ENCODE measurements at regions not wholly inside any gene's neighbourhood (a gene's known extent, or its start where the extent isn't known, plus 50 kb on each side); places are given as distances from the start of the nearest gene placed in this dataset.
"Not testable (repeated sequence)": the region's sequence is repeated elsewhere in the genome, so short reads cannot be mapped to it uniquely, and the experiment has no call there.

DNA sequence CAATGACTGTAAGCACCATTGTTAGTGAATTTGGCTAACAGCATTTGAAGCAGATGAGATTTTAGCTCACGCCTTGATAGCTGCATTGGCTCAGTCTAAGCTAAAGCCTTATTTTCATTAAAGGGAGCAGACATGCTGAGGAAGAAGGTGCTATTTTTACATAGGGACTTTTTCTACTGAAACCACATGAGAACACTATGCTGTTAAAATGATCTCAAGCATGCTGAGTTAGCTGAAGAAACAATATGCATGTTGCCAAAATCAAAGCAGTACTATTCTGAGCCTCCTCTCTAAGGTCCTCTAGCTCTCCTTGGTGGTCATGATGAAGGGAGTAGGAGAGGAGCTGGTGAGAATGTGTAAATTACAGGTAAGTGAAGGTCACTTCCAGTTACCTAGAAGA lies 134.4 kb upstream of the JADE1 start:
- DNase-seq (ENCODE audit: low spot score) (no peak), ATAC-seq (ENCODE audit: low read depth) (no peak)
- Histone ChIP-seq H3K27me3 (ENCODE audit: insufficient read depth, poor library complexity, severe bottlenecking) (no peaks in the 10 kb centered on the region), H3K4me3 (ENCODE audit: severe bottlenecking) (no peak overlapping the region), H3K4me1 (ENCODE audit: insufficient read depth, poor library complexity, severe bottlenecking) (no peaks in the 10 kb centered on the region), H3K9me3 (ENCODE audit: severe bottlenecking) (no peaks in the 10 kb centered on the region), H3K36me3 (ENCODE audit: low read depth) (no peaks in the 10 kb centered on the region), H3K27ac (ENCODE audit: poor library complexity, severe bottlenecking) (no peak overlapping the region)
- TF ChIP-seq, protein P1, sequence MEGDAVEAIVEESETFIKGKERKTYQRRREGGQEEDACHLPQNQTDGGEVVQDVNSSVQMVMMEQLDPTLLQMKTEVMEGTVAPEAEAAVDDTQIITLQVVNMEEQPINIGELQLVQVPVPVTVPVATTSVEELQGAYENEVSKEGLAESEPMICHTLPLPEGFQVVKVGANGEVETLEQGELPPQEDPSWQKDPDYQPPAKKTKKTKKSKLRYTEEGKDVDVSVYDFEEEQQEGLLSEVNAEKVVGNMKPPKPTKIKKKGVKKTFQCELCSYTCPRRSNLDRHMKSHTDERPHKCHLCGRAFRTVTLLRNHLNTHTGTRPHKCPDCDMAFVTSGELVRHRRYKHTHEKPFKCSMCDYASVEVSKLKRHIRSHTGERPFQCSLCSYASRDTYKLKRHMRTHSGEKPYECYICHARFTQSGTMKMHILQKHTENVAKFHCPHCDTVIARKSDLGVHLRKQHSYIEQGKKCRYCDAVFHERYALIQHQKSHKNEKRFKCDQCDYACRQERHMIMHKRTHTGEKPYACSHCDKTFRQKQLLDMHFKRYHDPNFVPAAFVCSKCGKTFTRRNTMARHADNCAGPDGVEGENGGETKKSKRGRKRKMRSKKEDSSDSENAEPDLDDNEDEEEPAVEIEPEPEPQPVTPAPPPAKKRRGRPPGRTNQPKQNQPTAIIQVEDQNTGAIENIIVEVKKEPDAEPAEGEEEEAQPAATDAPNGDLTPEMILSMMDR (IDR thresholded peaks at IDR 0.05; ENCODE audit: poor library complexity, severe bottlenecking), result no peak

DNA sequence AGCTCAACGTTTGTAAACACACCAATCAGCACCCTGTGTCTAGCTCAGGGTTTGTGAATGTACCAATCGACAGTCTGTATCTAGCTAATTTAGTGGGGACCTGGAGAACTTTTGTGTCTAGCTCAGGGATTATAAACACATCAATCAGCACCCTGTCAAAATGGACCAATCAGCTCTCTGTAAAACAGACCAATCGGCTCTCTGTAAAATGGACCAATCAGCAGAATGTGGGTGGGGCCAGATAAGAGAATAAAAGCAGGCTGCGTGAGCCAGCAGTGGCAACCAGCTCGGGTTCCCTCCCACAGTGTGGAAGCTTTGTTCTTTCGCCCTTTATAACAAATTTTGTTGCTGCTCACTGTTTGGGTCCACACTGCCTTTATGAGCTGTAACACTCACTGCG lies 136.3 kb upstream of the JADE1 start:
- not testable (repeated sequence) for H3K4me1 ChIP-seq (ENCODE audit: insufficient read depth, poor library complexity, severe bottlenecking); H3K9me3 ChIP-seq (ENCODE audit: severe bottlenecking); DNase-seq (ENCODE audit: low spot score); H3K27me3 ChIP-seq (ENCODE audit: insufficient read depth, poor library complexity, severe bottlenecking); ATAC-seq (ENCODE audit: low read depth); H3K36me3 ChIP-seq (ENCODE audit: low read depth); H3K27ac ChIP-seq (ENCODE audit: poor library complexity, severe bottlenecking); H3K4me3 ChIP-seq (ENCODE audit: severe bottlenecking)

DNA sequence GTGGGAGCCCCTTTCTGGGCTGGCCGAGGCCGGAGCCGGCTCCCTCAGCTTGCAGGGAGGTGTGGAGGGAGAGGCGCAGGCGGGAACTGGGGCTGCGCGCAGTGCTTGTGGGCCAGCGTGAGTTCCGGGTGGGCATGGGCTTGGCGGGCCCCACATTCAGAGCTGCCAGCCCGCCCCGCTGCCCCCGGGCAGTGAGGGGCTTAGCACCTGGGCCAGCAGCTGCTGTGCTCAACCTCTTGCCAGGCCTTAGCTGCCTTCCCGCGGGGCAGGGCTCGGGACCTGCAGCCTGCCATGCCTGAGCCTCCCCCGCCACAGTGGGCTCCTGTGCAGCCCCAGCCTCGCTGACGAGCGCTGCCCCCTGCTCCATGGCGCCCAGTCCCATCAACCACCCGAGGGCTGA lies 136.9 kb upstream of the JADE1 start:
- not testable (repeated sequence) for DNase-seq (ENCODE audit: low spot score); H3K27me3 ChIP-seq (ENCODE audit: insufficient read depth, poor library complexity, severe bottlenecking); H3K36me3 ChIP-seq (ENCODE audit: low read depth); H3K27ac ChIP-seq (ENCODE audit: poor library complexity, severe bottlenecking); H3K4me3 ChIP-seq (ENCODE audit: severe bottlenecking); H3K4me1 ChIP-seq (ENCODE audit: insufficient read depth, poor library complexity, severe bottlenecking); ATAC-seq (ENCODE audit: low read depth); H3K9me3 ChIP-seq (ENCODE audit: severe bottlenecking)

DNA sequence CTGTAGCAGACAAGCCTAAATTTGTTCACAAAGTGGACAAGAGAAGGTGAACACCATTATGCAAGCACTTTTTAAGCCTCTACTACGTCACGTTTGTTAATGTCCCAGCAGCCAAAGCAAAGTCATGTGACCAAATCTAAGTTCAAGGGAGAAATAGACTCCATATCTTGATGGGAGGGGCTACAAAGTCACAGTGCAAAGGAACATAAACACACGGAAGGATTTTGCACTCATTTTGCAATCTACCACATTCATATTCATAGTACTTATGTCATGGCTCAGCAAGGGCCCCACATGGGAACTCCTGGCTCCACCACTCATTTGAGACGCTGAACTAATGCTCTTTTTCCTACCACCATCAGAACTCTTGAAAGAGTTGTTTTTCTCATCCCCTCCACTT lies 139.0 kb upstream of the JADE1 start:
- H3K4me3 ChIP-seq (ENCODE audit: severe bottlenecking), result no peak overlapping the region
- H3K9me3 ChIP-seq (ENCODE audit: severe bottlenecking), result no peaks in the 10 kb centered on the region
- no peaks in the 10 kb centered on the region for H3K27me3 ChIP-seq (ENCODE audit: insufficient read depth, poor library complexity, severe bottlenecking)
- TF ChIP-seq, protein P1 (IDR thresholded peaks at IDR 0.05; ENCODE audit: poor library complexity, severe bottlenecking), result no peak
- ATAC-seq (ENCODE audit: low read depth) (no peak), DNase-seq (ENCODE audit: low spot score) (no peak)
- H3K27ac ChIP-seq (ENCODE audit: poor library complexity, severe bottlenecking), result no peak overlapping the region
- no peaks in the 10 kb centered on the region for H3K36me3 ChIP-seq (ENCODE audit: low read depth)
- H3K4me1 ChIP-seq (ENCODE audit: insufficient read depth, poor library complexity, severe bottlenecking), result no peaks in the 10 kb centered on the region

DNA sequence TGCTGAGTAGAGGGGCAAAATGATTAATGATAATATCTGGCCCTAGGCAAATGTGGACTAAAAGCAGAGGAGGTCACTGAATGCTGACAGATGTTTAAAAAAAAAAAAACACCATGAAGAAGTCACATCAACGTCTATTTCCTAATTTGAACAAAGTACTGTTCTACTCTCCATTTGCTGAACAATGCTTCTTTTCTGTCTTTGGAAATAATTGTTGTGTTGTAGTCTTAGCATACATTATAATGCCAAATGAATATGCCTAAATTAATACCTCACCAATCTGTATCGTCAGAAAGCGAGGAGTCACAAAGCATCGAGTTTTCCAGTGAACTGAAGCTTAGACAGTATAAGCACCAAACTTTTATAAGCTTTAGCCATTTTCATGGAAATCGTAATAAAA lies 140.9 kb upstream of the JADE1 start:
- ATAC-seq (ENCODE audit: low read depth) (no peak), DNase-seq (ENCODE audit: low spot score) (no peak)
- no peaks in the 10 kb centered on the region for H3K4me1 ChIP-seq (ENCODE audit: insufficient read depth, poor library complexity, severe bottlenecking)
- TF ChIP-seq, protein P1 (IDR thresholded peaks at IDR 0.05; ENCODE audit: poor library complexity, severe bottlenecking), result no peak
- no peaks in the 10 kb centered on the region for H3K27me3 ChIP-seq (ENCODE audit: insufficient read depth, poor library complexity, severe bottlenecking)
- no peak overlapping the region for H3K27ac ChIP-seq (ENCODE audit: poor library complexity, severe bottlenecking)
- H3K4me3 ChIP-seq (ENCODE audit: severe bottlenecking), result no peak overlapping the region
- no peaks in the 10 kb centered on the region for H3K9me3 ChIP-seq (ENCODE audit: severe bottlenecking)
- no peaks in the 10 kb centered on the region for H3K36me3 ChIP-seq (ENCODE audit: low read depth)

DNA sequence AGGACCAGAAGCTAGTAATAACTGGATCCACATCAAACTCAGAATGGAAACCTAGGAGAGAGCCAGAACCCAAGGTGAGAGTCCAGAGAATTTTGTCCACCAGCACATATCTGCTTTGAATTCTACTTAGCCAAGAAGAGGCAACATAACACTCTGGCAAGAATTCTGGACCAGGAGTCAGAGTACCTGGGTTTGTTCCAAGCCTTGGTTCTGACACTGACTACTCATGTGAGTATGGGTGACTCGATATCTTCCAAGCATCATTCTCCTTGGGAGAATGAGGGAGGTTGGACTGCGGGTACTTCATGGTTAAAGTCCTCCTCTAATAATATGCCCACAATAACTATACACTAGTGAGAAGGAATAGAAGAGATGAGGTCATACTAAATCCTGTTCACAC lies 144.0 kb upstream of the JADE1 start:
- TF ChIP-seq, protein P1 (IDR thresholded peaks at IDR 0.05; ENCODE audit: poor library complexity, severe bottlenecking), result no peak
- no peaks in the 10 kb centered on the region for H3K4me1 ChIP-seq (ENCODE audit: insufficient read depth, poor library complexity, severe bottlenecking)
- no peak overlapping the region for H3K4me3 ChIP-seq (ENCODE audit: severe bottlenecking)
- no peaks in the 10 kb centered on the region for H3K36me3 ChIP-seq (ENCODE audit: low read depth)
- ATAC-seq (ENCODE audit: low read depth), result no peak
- H3K9me3 ChIP-seq (ENCODE audit: severe bottlenecking), result no peaks in the 10 kb centered on the region
- H3K27me3 ChIP-seq (ENCODE audit: insufficient read depth, poor library complexity, severe bottlenecking), result no peaks in the 10 kb centered on the region
- DNase-seq (ENCODE audit: low spot score), result no peak
- H3K27ac ChIP-seq (ENCODE audit: poor library complexity, severe bottlenecking), result no peak overlapping the region
